ENCODE measurements at regions not wholly inside any gene's neighbourhood (a gene's known extent, or its start where the extent isn't known, plus 50 kb on each side); places are given as distances from the start of the nearest gene placed in this dataset.

DNA sequence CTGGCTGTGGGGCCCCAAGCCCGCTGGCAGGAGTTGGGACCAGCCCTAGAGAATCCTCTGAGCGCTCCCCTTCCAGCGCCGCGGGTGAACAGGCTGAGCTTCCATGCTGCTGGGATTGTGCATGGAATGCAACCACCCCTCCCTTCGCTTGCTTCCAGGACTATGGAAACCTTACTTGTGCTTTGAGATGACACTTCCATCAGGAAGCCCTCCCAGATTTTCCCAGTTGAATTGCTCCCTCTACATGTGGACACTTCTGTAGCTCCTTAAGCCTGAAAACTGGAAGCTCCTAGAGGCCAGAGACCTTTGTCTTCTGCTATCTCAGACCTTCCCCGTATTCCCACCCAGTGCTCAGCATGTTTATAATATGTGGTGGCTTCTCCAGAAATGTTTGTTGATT lies 213.2 kb upstream of the RPL38 start:
- no peak for DNase-seq

GRCh38 chr17:73991260-73991659 lies 212.2 kb upstream of the RPL38 start:
- DNase-seq = no peak

DNA sequence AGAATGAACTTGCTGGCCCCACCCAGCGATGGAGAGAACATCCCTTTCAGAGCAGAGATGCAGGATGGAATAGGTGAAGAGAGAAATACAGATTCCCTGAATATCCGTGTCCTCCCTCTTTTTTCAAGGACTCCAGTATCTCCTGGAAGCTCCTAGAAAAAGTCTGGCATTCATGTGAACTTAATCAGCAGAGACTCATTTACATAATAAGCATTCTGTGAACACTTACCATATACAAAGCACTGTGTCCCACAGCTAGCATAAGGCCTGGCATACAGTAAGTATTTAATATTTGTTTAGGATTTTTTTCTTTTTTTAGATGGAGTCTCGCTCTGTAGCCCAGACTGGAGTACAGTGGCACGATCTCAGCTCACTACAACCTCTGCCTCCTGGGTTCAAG lies 208.5 kb upstream of the RPL38 start:
- DNase-seq = no peak

- DNase-seq = no peak
Measured at GRCh38 chr17:73997059-73997458, 206.4 kb upstream of the RPL38 start.

DNA sequence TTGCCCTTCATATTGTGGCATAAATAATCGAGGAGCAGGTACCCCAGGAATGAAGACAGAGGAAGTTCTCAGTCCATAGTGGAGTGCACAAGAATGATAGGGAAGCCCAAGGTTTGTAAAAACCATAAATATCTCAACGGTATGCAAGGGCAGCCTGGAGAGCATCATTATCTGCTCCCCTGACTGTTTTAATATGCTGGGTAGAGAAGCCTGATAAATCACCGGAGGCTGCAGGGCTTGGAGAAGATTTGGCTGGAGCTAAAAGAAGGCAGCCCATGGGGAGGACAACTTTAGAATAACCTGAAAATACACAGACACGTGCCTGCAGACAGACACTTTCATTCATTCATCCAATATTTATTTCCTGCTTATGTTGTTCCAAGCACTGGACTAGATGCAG lies 205.2 kb upstream of the RPL38 start:
- DNase-seq = no peak

DNA sequence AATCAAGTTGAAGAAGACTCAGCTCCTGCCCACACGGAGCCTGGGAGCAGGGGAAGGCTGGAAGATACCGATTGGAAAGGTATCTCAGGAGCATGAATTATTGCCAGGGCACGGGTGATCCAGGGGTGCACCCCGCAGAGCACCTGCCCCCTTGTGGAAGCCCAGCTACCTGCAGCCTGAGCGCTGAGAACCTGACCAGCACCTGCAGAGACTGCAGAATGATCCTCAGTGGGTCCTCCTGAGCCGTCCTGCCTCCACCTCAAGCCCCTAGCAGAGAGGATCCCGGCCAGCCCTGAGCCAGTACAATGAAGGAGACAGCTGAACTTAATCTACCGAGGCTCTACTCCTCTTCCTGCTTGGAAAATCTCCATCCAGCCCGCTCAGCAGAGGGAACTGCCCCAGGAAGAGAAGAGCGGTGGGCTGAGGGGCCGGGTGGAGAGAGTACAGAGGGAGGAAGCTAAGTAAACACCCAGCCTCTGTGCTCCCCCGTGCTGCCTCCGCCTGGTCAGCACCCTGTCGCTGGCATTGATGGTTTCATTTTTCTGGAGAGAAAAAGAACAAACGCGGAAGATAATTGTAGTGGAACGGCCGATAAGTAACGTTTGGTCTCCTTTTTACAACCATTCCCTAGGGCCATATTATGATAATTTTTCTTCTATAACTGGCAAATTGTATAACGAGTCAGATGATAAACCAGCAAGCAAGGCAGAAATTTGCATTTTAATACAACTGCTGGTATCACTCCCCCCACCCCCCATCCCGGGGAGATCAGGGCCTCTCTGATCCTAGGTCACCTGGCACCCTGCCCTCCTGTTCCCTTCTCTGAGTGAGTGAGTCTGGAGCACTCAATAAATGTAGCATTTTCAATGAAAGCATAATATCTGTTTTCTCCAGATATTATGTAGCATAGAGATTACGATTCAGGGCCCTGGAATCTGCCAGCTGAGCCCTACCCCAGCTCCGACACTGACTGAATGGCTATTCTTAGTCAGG lies 204.5 kb upstream of the RPL38 start:
- DNase-seq = peak; percentile 11

DNA sequence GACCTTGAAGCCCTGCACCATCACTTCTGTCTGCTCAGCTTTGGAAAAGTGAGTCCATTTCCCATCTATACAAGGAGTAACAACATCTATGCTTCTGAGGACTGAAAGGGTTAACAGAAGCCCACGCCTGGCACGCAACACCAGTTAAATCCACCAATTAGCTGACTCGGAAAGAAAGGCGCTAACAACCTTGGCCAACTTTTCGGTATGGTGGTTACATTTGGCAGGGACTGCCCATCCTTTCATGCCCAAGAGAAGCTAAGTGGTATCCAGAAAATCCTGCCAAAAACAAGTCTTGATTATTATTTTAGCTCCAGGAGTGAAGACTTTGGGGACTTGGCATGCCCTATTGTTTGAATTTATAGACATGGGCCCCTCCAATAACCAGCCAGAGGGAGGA lies 202.3 kb upstream of the RPL38 start:
- DNase-seq = no peak

GRCh38 chr17:74002241-74002640 lies 201.2 kb upstream of the RPL38 start:
- no peak for DNase-seq

GRCh38 chr17:74004056-74004455 lies 199.4 kb upstream of the RPL38 start:
- DNase-seq = no peak

DNA sequence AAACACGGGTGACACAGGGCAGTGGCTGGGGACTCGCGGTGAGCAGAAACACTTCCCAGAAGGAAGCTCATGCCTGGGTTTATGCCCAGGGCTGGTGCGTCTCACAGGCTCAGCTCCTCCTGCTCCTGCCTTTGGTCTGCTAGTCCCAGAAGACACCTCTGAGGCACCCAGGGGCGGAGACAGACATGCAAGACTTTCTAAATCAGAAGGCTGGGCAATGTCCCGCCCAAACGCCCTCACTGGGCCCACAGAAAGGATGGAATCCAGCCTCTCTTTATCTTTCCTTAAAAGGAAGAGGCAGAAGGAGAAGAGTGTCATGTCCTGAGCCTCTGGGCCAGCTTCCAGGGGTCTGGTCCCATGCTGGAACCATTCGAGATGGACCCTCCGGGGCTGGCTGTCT lies 197.7 kb upstream of the RPL38 start:
- DNase-seq = no peak

GRCh38 chr17:74006371-74006770 lies 197.1 kb upstream of the RPL38 start:
- DNase-seq = no peak

- no peak for DNase-seq
Measured at GRCh38 chr17:74008196-74008595, 195.3 kb upstream of the RPL38 start.

DNA sequence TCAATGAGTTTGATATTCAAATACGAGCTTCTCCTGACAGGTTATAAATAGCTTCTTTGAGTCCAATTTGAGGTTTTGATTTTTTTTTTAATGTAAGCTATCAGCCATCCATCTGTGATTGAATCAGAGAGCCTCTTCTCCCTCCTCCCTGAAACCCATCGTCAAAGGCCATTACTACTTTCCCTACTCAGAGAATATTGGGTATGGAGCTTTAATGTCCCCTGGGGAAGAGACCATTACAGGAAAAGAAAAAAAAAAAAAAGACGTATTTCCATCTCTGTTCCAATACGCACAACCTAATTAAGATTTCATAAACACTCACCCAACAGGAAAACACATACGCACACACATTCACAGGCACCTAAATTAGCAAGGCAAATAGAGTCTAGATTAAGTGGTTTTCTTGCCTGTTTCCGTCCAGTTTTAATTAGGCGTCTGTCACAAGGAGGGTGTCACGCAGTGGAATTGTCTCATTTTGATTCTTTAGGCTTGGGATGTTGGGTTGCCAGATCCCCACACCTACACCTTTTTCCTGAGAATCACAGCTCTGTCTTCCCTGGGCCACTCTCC lies 194.3 kb upstream of the RPL38 start:
- no peak for DNase-seq

DNA sequence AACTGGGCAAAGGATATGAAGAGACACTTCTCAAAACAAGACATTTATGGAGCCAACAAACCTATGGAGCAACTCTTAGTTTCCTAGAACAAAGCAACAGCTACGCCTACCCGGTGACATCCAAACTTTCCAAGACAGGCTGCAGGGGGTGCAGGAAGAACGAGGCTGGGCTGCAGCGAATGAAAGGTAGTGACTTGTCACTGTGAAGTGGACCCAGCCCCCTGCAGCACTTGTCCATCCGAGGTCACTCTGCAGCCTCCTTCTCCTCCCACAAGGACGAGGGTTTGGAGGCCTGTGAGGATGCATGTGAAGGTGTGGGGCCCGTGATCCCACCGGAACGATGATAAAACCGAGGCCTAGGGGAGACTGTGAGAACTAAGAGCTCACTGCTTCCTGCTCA lies 192.6 kb upstream of the RPL38 start:
- DNase-seq = no peak

- DNase-seq = no peak
Measured at GRCh38 chr17:74011966-74012365, 191.5 kb upstream of the RPL38 start.

GRCh38 chr17:74012465-74012864 lies 191.0 kb upstream of the RPL38 start:
- DNase-seq = no peak

DNA sequence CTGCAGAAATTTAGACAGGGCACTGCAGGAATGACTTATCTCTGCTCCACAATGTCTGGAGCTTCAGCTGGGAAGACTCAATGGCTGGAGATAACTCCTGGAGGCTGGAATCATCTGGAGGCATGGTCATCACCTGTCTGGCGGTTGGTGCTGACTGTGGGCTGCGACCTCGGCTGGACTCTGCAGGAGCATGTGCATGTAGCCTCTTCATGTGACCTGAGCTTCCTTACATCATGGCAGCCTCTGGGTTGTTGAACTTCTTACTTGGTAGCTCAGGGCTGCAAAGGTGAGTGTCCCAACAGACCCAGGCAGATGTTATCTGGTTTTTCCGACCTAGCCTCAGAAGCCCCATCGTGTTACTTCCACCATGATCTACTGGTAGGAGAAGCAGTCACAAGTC lies 188.2 kb upstream of the RPL38 start:
- no peak for DNase-seq

DNA sequence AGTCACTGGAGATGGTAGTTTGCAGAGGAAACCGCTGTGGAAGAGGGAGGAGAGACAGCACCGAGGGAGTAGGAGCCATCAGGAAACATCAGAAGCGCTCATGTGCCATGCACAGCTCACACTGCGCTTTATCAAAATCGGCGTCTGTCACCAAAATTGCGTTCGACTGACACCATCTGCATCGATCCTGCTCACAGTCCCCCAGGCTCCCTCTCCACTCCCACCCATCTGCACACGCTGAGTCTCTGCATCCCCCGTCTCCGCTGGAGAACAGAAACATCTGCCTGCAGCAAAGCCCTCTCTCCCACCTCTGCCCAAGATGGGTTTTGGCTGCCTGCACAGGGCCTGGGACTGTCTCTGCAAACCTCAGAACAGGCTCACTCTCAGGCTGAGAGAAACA lies 187.5 kb upstream of the RPL38 start:
- DNase-seq = no peak

GRCh38 chr17:74016461-74016860 lies 187.0 kb upstream of the RPL38 start:
- no peak for DNase-seq

- DNase-seq = no peak
Measured at GRCh38 chr17:74017466-74017865, 186.0 kb upstream of the RPL38 start.

DNA sequence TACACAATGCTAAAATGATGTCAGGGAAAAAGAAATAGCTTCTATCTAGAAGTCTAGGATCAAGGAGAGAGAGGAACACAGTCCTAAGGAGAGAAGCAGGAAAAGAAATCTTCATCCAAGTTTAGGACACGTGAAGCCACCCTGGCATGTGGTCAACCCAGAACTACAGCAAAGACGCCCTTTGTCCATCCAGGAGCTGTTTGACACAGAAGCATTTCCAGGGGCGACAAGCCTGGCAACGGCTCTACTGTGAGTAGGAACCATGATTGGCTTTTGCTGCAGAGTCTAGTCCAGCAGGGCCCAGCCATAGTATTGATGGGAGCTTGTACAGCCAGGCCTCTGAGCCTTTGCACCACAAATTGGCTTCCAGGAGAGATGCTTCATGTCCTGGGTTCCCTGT lies 185.4 kb upstream of the RPL38 start:
- no peak for DNase-seq

DNA sequence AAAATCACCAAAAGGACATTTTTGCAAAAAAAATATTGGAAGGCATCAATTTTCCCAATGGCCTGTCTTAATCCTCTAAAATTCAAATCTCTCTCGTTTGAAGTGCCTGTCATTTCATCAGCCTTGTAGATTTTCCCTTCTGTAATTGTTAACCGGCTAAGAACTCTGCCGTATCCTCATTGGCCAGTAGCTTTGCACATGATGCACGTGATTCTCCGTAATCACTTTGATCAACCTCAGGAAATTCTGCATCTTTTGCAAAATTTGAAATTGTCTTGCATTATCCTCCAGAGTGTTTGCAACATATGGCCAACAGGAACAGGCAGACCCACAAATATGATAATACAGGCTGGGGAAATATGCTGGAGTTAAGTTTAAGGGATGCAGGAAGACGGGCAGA lies 184.2 kb upstream of the RPL38 start:
- no peak for DNase-seq

DNA sequence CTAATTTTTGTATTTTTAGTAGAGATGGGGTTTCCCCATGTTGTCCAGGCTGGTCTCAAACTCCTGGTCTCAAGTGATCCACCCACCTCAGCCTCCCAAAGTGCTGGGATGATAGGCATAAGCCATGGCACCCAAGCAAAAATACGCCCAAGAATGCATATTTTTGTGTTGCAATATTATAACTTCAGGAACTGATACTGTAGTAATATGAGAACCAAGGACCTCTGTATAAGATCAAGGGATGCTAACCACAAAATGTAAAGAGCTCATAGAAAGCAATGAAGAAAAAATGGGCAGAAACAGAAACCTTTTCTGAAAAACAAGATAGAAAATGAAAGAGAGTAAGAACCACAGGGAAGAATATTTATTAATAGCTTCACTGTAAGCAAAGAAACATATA lies 183.6 kb upstream of the RPL38 start:
- no peak for DNase-seq

GRCh38 chr17:74020522-74020921 lies 183.0 kb upstream of the RPL38 start:
- DNase-seq = no peak
